Uterus (tissue), 2 donors: ENCODE measurements at regions not wholly inside any gene's neighbourhood (a gene's known extent, or its start where the extent isn't known, plus 50 kb on each side); places are given as distances from the start of the nearest gene placed in this dataset.

ENCODE experiments used
- POLR2A ChIP-seq, 2 donors: fragments of 450-650 bp; IDR thresholded peaks; one replicate each; pipeline ENCODE4 v1.6.1; 2016; ENCODE audit warnings: antibody characterized with exemption in 2 of 2, mild to moderate bottlenecking in 1 of 2, moderate library complexity in 1 of 2
- TF ChIP-seq, protein P1 (sequence below), 4 experiments: fragments of 200-600 bp in 2 of 4; fragments of 450-650 bp in 2 of 4; sonication (generic) in 2 of 4; IDR thresholded peaks; one replicate each; pipeline ENCODE4 v1.5.1; 2016 to 2019; ENCODE audit warnings: antibody characterized with exemption in 4 of 4, mild to moderate bottlenecking in 2 of 4, moderate library complexity in 1 of 4

DNA sequence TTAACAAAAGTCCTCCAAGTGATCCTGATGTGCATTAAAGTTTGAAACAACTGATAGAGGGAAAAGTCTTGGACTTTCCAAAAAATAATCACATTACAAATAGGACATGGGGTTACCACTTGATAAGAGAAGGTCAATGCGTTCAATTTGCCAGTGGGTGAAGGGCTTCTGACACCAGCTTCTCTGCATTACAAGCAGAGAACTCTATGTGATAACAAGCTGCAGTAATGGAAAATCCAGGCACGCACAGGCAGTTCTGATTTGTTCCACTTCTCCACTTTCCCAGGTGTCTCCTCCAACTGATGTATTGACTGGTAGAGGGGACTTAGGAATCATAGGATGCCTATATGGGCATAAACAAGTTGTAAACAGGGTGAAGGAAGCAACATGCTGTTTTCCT, 234.0 kb upstream of the MGAT5 start:
- TF ChIP-seq, protein P1, sequence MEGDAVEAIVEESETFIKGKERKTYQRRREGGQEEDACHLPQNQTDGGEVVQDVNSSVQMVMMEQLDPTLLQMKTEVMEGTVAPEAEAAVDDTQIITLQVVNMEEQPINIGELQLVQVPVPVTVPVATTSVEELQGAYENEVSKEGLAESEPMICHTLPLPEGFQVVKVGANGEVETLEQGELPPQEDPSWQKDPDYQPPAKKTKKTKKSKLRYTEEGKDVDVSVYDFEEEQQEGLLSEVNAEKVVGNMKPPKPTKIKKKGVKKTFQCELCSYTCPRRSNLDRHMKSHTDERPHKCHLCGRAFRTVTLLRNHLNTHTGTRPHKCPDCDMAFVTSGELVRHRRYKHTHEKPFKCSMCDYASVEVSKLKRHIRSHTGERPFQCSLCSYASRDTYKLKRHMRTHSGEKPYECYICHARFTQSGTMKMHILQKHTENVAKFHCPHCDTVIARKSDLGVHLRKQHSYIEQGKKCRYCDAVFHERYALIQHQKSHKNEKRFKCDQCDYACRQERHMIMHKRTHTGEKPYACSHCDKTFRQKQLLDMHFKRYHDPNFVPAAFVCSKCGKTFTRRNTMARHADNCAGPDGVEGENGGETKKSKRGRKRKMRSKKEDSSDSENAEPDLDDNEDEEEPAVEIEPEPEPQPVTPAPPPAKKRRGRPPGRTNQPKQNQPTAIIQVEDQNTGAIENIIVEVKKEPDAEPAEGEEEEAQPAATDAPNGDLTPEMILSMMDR (IDR thresholded peaks at IDR 0.05), result no peak
- no peak for TF ChIP-seq POLR2A (IDR thresholded peaks at IDR 0.05)
